DMS53 (cell line): ENCODE measurements at regions not wholly inside any gene's neighbourhood (a gene's known extent, or its start where the extent isn't known, plus 50 kb on each side); places are given as distances from the start of the nearest gene placed in this dataset.
"Not testable (repeated sequence)": the region's sequence is repeated elsewhere in the genome, so short reads cannot be mapped to it uniquely, and the experiment has no call there.

Experiments used
- DNase-seq: peaks from one replicate; lab custom pipeline; 2025; lab: John Stamatoyannopoulos, UW

GRCh38 chr13:86858216-86858615 is 813.0 kb upstream of the SLITRK5 start:
- no peak for DNase-seq

GRCh38 chr13:86862137-86862536 is 809.0 kb upstream of the SLITRK5 start:
- DNase-seq = no peak

GRCh38 chr13:86864376-86864775 is 806.8 kb upstream of the SLITRK5 start:
- no peak for DNase-seq

GRCh38 chr13:86870444-86870843 is 800.7 kb upstream of the SLITRK5 start:
- peak; percentile 15 for DNase-seq

- no peak for DNase-seq
Measured at GRCh38 chr13:86877441-86877840, 793.7 kb upstream of the SLITRK5 start.

GRCh38 chr13:86878781-86879180 is 792.4 kb upstream of the SLITRK5 start:
- DNase-seq = no peak

- no peak for DNase-seq
Measured at GRCh38 chr13:86881390-86881789, 789.8 kb upstream of the SLITRK5 start.

- DNase-seq = no peak
Measured at GRCh38 chr13:86882107-86882506, 789.1 kb upstream of the SLITRK5 start.

- no peak for DNase-seq
Measured at GRCh38 chr13:86882835-86883234, 788.3 kb upstream of the SLITRK5 start.

- DNase-seq = no peak
Measured at GRCh38 chr13:86892330-86892729, 778.8 kb upstream of the SLITRK5 start.

- no peak for DNase-seq
Measured at GRCh38 chr13:86900906-86901305, 770.3 kb upstream of the SLITRK5 start.

GRCh38 chr13:86906127-86906874 is 764.9 kb upstream of the SLITRK5 start:
- no peak for DNase-seq

GRCh38 chr13:86907156-86907555 is 764.0 kb upstream of the SLITRK5 start:
- no peak for DNase-seq

GRCh38 chr13:86909318-86909717 is 761.9 kb upstream of the SLITRK5 start:
- no peak for DNase-seq

GRCh38 chr13:86914757-86915156 is 756.4 kb upstream of the SLITRK5 start:
- DNase-seq = no peak

- DNase-seq = not testable (repeated sequence)
Measured at GRCh38 chr13:86917438-86917837, 753.7 kb upstream of the SLITRK5 start.

- DNase-seq = no peak
Measured at GRCh38 chr13:86918682-86919081, 752.5 kb upstream of the SLITRK5 start.

- DNase-seq = no peak
Measured at GRCh38 chr13:86920961-86921360, 750.2 kb upstream of the SLITRK5 start.

GRCh38 chr13:86922936-86923335 is 748.2 kb upstream of the SLITRK5 start:
- DNase-seq = no peak

GRCh38 chr13:86926916-86927315 is 744.3 kb upstream of the SLITRK5 start:
- not testable (repeated sequence) for DNase-seq

GRCh38 chr13:86932776-86933334 is 738.3 kb upstream of the SLITRK5 start:
- DNase-seq = no peak

- no peak for DNase-seq
Measured at GRCh38 chr13:86933676-86934075, 737.5 kb upstream of the SLITRK5 start.

GRCh38 chr13:86937316-86937715 is 733.9 kb upstream of the SLITRK5 start:
- DNase-seq = no peak

- no peak for DNase-seq
Measured at GRCh38 chr13:86945584-86945983, 725.6 kb upstream of the SLITRK5 start.
